ENCODE measurements at regions not wholly inside any gene's neighbourhood (a gene's known extent, or its start where the extent isn't known, plus 50 kb on each side); places are given as distances from the start of the nearest gene placed in this dataset.

DNA sequence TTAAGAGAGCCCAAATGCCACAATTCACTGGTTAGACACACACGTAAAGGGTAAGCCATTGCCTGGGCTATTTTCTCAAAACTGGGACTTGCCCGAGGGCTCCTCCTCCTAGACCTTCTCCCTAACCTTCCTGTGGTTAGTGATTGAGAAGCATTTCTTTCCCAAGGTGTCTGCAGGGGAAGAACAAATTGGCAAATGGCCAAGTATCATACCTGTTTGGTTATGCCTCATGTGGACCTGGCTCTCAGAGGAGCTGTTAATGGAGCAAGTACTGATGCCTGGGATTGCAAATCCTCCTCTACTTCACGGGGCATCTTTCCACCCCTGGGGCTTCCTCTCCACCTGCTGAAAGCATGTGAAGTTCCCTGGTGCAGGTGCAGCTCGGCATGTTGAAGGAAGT, 187.5 kb upstream of the CYRIA start:
- H2AFZ ChIP-seq (ENCODE audit: control insufficient read depth, low read depth, low read length), result no peak overlapping the region
- no peaks in the 10 kb centered on the region for H3K79me2 ChIP-seq (ENCODE audit: control insufficient read depth, insufficient read depth, low read length)
- no peaks in the 10 kb centered on the region for H3K27me3 ChIP-seq (replicated peaks in 1 of 2; ENCODE audit: control insufficient read depth in 2 of 2, insufficient read depth in 2 of 2, low read length in 1 of 2)
- H3K36me3 ChIP-seq (ENCODE audit: control insufficient read depth in 2 of 2, insufficient read depth in 2 of 2, low read length in 1 of 2), result no peaks in the 10 kb centered on the region
- DNase-seq (ENCODE audit: low read depth, low spot score), result no peak
- intact Hi-C loops (cut with micrococcal nuclease; ENCODE audit: unreplicated experiment) (no loop called here), in situ Hi-C loops (cut with MboI) (no loop called here)
- RAD21 ChIA-PET (ENCODE audit: unreplicated experiment), result no interaction called here
- FAIRE-seq, result no peak
- POLR2A ChIA-PET, result no interaction called here
- H3K4me2 ChIP-seq (ENCODE audit: control insufficient read depth, insufficient read depth), result no peak overlapping the region
- SMC1A ChIA-PET (ENCODE audit: uncharacterized antibody, unreplicated experiment), result no interaction called here
- H3K9me3 ChIP-seq (replicated peaks; ENCODE audit: control insufficient read depth, insufficient read depth, low read length), result no peaks in the 10 kb centered on the region
- H4K20me1 ChIP-seq (ENCODE audit: control insufficient read depth, insufficient read depth), result no peaks in the 10 kb centered on the region
- no peak for TF ChIP-seq RAD51 (IDR thresholded peaks at IDR 0.05)
- TF ChIP-seq, protein P1, sequence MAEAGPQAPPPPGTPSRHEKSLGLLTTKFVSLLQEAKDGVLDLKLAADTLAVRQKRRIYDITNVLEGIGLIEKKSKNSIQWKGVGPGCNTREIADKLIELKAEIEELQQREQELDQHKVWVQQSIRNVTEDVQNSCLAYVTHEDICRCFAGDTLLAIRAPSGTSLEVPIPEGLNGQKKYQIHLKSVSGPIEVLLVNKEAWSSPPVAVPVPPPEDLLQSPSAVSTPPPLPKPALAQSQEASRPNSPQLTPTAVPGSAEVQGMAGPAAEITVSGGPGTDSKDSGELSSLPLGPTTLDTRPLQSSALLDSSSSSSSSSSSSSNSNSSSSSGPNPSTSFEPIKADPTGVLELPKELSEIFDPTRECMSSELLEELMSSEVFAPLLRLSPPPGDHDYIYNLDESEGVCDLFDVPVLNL (IDR thresholded peaks at IDR 0.05; ENCODE audit: low read depth, low read length), result no peak
- TF ChIP-seq TCF3 (IDR thresholded peaks at IDR 0.05; ENCODE audit: borderline replicate concordance, insufficient read depth, low read depth, low read length), result no peak
- TF ChIP-seq FOXM1 (IDR thresholded peaks at IDR 0.05; ENCODE audit: low read depth, low read length), result no peak
- TF ChIP-seq CHD4 (IDR thresholded peaks at IDR 0.05), result no peak
- TF ChIP-seq SREBF2 (IDR thresholded peaks at IDR 0.05; ENCODE audit: low read length), result no peak
- no peak for TF ChIP-seq MTA3 (IDR thresholded peaks at IDR 0.05; ENCODE audit: borderline replicate concordance, low read length)
- TF ChIP-seq RCOR1 (conservative IDR thresholded peaks at IDR 0.05; ENCODE audit: low read depth, low read length), result no peak
- no peak for TF ChIP-seq ATF2 (IDR thresholded peaks at IDR 0.05; ENCODE audit: low read length)
- TF ChIP-seq POLR2A (IDR thresholded peaks at IDR 0.05; ENCODE audit: low read depth, low read length), result no peak
- no peak for TF ChIP-seq TBL1XR1 (IDR thresholded peaks at IDR 0.05; ENCODE audit: low read depth, low read length)
- no peak for ATAC-seq
- no peak overlapping the region for H3K27ac ChIP-seq (ENCODE audit: control insufficient read depth, insufficient read depth)
- WGBS (ENCODE audit: insufficient coverage, insufficient replicate concordance, low lambda C conversion rate, missing lambda C conversion rate), result 2% methylated on average over 4 of the region's 4 CpGs
- no peak overlapping the region for H3K9ac ChIP-seq (ENCODE audit: control insufficient read depth, insufficient read depth, low read length)
- CTCF ChIA-PET, result no interaction called here
- no TSS peak for BruUV-seq (replicated peaks)
- no peak overlapping the region for H3K4me3 ChIP-seq
- H3K4me1 ChIP-seq (ENCODE audit: control insufficient read depth, insufficient read depth, low read length), result no peaks in the 10 kb centered on the region
